ENCODE measurements at regions not wholly inside any gene's neighbourhood (a gene's known extent, or its start where the extent isn't known, plus 50 kb on each side); places are given as distances from the start of the nearest gene placed in this dataset.
A peak's percentile ranks its signal among the peaks of the same experiment; 100 is the strongest.
"Not testable (repeated sequence)": the region's sequence is repeated elsewhere in the genome, so short reads cannot be mapped to it uniquely, and the experiment has no call there.

GRCh38 chr5:1637639-1638481 lies 114.1 kb upstream of the LPCAT1 start:
- TF ChIP-seq CTCF (conservative IDR thresholded peaks at IDR 0.05) = no peak
- no peak for TF ChIP-seq ZFX (IDR thresholded peaks at IDR 0.05)
- H3K27ac ChIP-seq = no peak overlapping the region

- no peak overlapping the region for H3K27ac ChIP-seq
- TF ChIP-seq ZFX (IDR thresholded peaks at IDR 0.05) (no peak), CTCF (conservative IDR thresholded peaks at IDR 0.05) (no peak)
Measured at GRCh38 chr5:1636981-1637638, 113.3 kb upstream of the LPCAT1 start.

- not testable (repeated sequence) for H3K27ac ChIP-seq
Measured at GRCh38 chr5:1636208-1636770, 112.5 kb upstream of the LPCAT1 start.

GRCh38 chr5:1635477-1635876 lies 111.7 kb upstream of the LPCAT1 start:
- not testable (repeated sequence) for H3K27ac ChIP-seq

GRCh38 chr5:1634337-1634661 lies 110.5 kb upstream of the LPCAT1 start:
- peak overlapping the region; percentile 77 for H3K27ac ChIP-seq
- TF ChIP-seq ZFX (IDR thresholded peaks at IDR 0.05) = no peak
- TF ChIP-seq CTCF (conservative IDR thresholded peaks at IDR 0.05) = no peak

GRCh38 chr5:1633605-1634336 lies 110.0 kb upstream of the LPCAT1 start:
- TF ChIP-seq CTCF (conservative IDR thresholded peaks at IDR 0.05) (no peak), ZFX (IDR thresholded peaks at IDR 0.05) (peak; percentile 78)
- H3K27ac ChIP-seq = peak overlapping the region; percentile 77

GRCh38 chr5:1631004-1631403 lies 107.2 kb upstream of the LPCAT1 start:
- H3K27ac ChIP-seq = not testable (repeated sequence)

- not testable (repeated sequence) for H3K27ac ChIP-seq
Measured at GRCh38 chr5:1626397-1626796, 102.6 kb upstream of the LPCAT1 start.

GRCh38 chr5:1619531-1619930 lies 95.8 kb upstream of the LPCAT1 start:
- H3K27ac ChIP-seq = not testable (repeated sequence)

GRCh38 chr5:1618296-1618865 lies 94.6 kb upstream of the LPCAT1 start:
- H3K27ac ChIP-seq = not testable (repeated sequence)

- H3K27ac ChIP-seq = not testable (repeated sequence)
Measured at GRCh38 chr5:1617236-1617755, 93.5 kb upstream of the LPCAT1 start.

- H3K27ac ChIP-seq = not testable (repeated sequence)
Measured at GRCh38 chr5:1613515-1613914, 89.8 kb upstream of the LPCAT1 start.

- not testable (repeated sequence) for H3K27ac ChIP-seq
Measured at GRCh38 chr5:1610526-1610925, 86.8 kb upstream of the LPCAT1 start.

- H3K27ac ChIP-seq = not testable (repeated sequence)
Measured at GRCh38 chr5:1609111-1609510, 85.4 kb upstream of the LPCAT1 start.

GRCh38 chr5:1608336-1608735 lies 84.6 kb upstream of the LPCAT1 start:
- not testable (repeated sequence) for H3K27ac ChIP-seq
